PFSK-1 (cell line): ENCODE measurements at regions not wholly inside any gene's neighbourhood (a gene's known extent, or its start where the extent isn't known, plus 50 kb on each side); places are given as distances from the start of the nearest gene placed in this dataset.

Experiments used
- POLR2AphosphoS5 ChIP-seq: IDR thresholded peaks from 2 replicates; pipeline ENCODE4 v1.6.1; 2012; ENCODE audit warnings: low read depth, mild to moderate bottlenecking, control low read depth, low read length, moderate library complexity
- REST ChIP-seq, 2 experiments: IDR thresholded peaks; 2 replicates each; pipeline versions ENCODE4 v1.6.1 to v1.8.0; 2011 to 2012; ENCODE audit warnings: low read depth in 2 of 2, low read length in 2 of 2, control low read depth in 1 of 2, inconsistent platforms in 1 of 2, mild to moderate bottlenecking in 1 of 2, moderate library complexity in 1 of 2; ENCODE audit not compliant: insufficient read depth in 1 of 2

- TF ChIP-seq REST (IDR thresholded peaks at IDR 0.05; ENCODE audit: insufficient read depth in 1 of 2, low read depth in 2 of 2, low read length in 2 of 2) (no peak), POLR2AphosphoS5 (no peak)
Observed at GRCh38 chr1:184187097-184187496, 135.6 kb downstream of the TSEN15 start.
